ENCODE measurements at regions not wholly inside any gene's neighbourhood (a gene's known extent, or its start where the extent isn't known, plus 50 kb on each side); places are given as distances from the start of the nearest gene placed in this dataset.

GRCh38 chr9:95822583-95823431, 52.7 kb upstream of the ERCC6L2 start:
- no peak for DNase-seq

- DNase-seq = no peak
These were observed 53.5 kb upstream of the ERCC6L2 start for GRCh38 chr9:95822015-95822414.

GRCh38 chr9:95820074-95820473, 55.4 kb upstream of the ERCC6L2 start:
- no peak for DNase-seq

GRCh38 chr9:95819636-95820035, 55.9 kb upstream of the ERCC6L2 start:
- no peak for DNase-seq

- DNase-seq = no peak
These were observed 58.3 kb upstream of the ERCC6L2 start for GRCh38 chr9:95817205-95817604.

- no peak for DNase-seq
These were observed 58.8 kb upstream of the ERCC6L2 start for GRCh38 chr9:95816716-95817115.

GRCh38 chr9:95815961-95816360, 59.5 kb upstream of the ERCC6L2 start:
- DNase-seq = no peak

GRCh38 chr9:95815133-95815532, 60.4 kb upstream of the ERCC6L2 start:
- DNase-seq = no peak

GRCh38 chr9:95813923-95814322, 61.6 kb upstream of the ERCC6L2 start:
- DNase-seq = no peak

GRCh38 chr9:95810814-95811213, 64.7 kb upstream of the ERCC6L2 start:
- no peak for DNase-seq

- no peak for DNase-seq
These were observed 65.4 kb upstream of the ERCC6L2 start for GRCh38 chr9:95810133-95810532.

- DNase-seq = no peak
These were observed 65.8 kb upstream of the ERCC6L2 start for GRCh38 chr9:95809686-95810085.

GRCh38 chr9:95808011-95808410, 67.5 kb upstream of the ERCC6L2 start:
- DNase-seq = no peak

GRCh38 chr9:95807326-95807947, 68.1 kb upstream of the ERCC6L2 start:
- DNase-seq = no peak

GRCh38 chr9:95803197-95803596, 72.3 kb upstream of the ERCC6L2 start:
- no peak for DNase-seq

- no peak for DNase-seq
These were observed 73.7 kb upstream of the ERCC6L2 start for GRCh38 chr9:95801797-95802196.

GRCh38 chr9:95796029-95796428, 79.5 kb upstream of the ERCC6L2 start:
- peak; percentile 90 for DNase-seq

- DNase-seq = no peak
These were observed 81.3 kb upstream of the ERCC6L2 start for GRCh38 chr9:95793924-95794828.

GRCh38 chr9:95791695-95792094, 83.8 kb upstream of the ERCC6L2 start:
- no peak for DNase-seq

GRCh38 chr9:95791286-95791685, 84.2 kb upstream of the ERCC6L2 start:
- DNase-seq = no peak

- no peak for DNase-seq
These were observed 86.9 kb upstream of the ERCC6L2 start for GRCh38 chr9:95788521-95788991.

- no peak for DNase-seq
These were observed 87.5 kb upstream of the ERCC6L2 start for GRCh38 chr9:95788021-95788420.

GRCh38 chr9:95785209-95785608, 90.3 kb upstream of the ERCC6L2 start:
- DNase-seq = no peak

Measured in NCI-H774 (cell line).